NAMALWA (cell line): ENCODE measurements at regions not wholly inside any gene's neighbourhood (a gene's known extent, or its start where the extent isn't known, plus 50 kb on each side); places are given as distances from the start of the nearest gene placed in this dataset.

Source experiments
- DNase-seq: peaks from one replicate; pipeline ENCODE4 v3.0.0-alpha.2; 2015; ENCODE audit warnings: low spot score

DNA sequence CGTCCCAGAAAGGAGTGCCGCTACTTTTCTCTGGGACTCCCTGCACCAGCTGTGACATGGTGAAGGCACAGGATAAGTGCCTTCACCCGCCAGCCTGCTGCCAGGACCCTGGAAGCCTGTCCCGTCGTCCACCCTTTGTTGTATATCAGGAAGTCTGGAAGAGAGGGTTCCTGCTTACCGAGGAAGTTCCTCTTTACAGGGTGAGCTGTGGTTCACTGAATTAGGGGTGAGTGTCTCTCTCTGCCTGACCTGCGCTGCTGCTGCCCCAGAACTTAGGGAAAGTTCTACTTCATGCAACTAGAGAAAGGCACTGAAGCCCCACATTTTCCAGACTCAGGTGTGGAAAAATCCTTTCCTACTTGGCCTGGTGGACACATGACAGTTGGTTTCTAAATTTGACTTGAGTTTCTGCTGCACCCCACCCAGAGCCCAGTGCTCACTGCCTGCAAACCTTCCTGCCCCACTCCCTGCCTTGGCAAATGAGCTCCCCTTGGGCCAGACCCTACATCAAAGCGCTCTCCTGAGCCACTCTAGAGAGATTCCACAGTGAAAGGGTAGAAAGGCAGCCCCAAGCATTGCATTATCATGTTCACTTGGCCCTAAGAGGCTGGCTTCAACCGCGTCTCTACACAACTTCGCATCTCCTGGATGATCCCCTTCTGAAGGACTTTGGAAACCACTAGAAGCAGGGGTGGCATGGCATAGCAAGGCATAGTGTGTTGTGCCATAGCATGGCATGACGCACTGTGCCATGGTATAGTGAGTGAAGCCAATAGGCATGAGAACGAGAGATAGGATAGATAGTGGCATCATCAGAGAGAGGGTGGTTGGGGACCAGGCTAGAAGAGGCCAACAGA is 215.8 kb upstream of the CDYL start:
- no peak for DNase-seq

DNA sequence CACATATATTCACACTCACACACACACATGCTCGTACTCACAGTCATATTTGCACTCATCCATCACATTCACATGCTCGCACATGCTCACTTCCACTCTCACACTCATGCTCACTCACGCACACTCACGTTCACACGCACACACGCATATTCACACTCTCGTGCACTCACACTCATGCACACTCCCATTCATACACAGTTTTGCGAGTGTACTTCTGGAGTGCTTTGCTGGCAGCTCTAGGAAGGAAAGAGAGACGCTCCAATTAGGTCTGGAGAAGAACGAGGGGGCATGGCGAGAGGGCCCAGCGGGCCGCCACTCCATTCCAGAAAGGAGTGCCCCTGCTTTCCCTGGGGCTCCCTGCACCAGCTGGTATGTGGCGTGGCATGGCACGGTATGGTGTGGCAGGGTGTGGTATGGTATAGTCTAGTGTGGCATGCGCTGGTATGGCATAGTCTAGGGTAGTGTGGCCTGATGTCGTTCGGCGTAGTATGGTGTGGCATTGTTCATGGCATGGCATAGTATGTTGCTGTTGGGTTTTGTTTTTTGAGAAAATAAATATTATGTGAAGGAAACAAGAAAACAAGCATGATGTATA is 216.8 kb upstream of the CDYL start:
- no peak for DNase-seq

DNA sequence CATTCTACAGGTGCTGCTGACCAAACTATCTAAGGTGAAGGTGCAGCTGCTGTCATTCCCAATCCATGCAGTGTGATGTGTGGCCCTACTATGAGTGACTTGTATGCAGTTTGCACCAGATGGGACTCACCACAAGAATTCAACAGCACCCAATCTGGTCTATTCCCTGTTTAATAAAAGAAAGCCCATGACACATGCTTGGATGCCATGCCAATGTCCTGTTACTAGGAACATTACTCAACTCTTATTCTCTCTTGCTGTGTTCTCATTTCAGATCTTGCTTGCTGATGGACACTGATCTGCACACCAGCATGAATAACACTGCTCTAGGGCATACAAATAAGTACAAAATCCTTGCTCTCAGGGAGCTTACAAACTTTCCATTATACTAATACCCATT is 221.6 kb upstream of the CDYL start:
- DNase-seq = no peak

DNA sequence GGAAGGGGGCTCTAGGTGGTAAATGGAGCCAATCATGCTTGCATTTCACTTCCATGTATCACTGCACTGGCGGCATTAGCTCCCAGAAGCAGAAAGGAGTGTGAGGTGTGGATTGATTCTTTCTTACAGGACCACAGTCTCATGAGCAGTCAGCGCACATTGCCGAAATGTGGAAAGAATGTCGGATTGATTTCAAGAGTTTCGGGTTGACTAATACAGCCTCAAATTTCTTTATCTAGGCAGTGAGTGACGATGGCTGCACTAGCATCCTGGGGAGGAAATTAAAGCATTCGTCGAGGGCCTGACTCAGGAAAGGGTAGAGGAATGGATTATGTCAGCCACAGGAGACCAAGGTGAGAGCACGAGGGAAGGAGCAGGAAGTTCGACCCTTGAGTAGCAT is 222.8 kb upstream of the CDYL start:
- DNase-seq = no peak

DNA sequence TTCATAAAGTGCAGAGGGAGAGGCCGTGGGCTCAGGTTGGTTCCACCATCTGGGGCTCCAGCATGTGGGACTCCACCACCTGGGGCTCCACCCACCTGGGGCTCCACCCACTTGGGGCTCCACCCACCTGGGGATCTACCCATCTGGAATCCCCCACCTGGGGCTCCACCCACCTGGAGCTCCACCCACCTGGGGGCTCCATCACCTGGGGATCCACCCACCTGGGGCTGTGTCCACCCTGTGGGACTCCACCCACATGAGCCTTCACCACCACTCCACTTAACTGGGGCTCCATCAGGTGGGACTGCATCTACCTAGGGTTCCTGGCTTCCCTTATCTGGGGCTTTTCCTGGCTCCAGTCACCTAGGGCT is 226.0 kb upstream of the CDYL start:
- peak; percentile 14 for DNase-seq

DNA sequence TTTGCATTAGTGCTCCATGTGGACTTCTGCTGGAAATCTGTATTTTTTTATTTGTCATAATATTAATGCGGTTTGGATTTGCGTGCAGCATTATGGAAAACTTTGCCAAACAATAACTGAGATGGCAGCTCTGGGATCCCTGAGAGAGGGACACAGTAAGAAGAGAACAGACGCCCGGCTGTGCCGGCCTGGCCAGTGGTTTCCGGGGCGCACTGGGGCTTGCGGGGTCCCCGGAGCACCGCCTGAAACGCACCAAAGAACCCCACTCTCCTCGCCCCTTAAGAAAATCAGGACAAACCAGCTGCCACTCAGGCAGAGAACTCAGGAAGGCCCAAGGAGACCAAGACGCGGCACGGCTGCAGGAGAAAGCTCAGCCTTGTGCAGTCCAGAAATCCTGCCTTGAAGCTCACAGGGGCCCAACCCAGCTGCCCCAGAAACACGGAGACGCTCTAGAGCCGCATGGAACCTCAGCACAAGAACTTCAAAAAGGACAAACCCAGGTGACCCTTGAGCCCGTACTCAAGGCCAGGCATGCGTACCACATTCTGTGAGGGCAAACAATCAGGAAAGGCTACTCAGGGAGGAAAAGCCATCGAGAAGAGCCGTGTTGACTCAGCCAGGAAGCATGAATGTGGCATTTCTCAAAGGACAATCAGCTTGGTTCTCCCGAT is 226.5 kb upstream of the CDYL start:
- no peak for DNase-seq

DNA sequence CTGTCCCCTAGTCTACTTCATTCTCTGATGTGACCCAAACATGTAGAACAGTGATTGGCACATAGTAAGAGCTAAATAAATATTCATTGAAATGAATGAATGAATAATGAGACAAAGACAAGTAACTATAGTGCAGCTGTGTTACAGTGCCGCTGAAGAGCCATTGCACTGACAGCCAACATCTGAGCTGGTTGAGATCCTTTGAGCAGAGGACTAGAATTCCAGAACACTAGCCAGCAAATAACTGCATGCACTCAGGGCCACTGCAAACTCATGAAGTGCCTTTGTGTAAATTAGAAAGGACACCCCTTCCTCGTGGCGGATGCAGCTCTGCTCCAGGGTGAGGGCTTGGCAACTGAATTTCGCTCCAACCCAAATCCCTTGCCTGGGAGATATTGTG is 230.3 kb upstream of the CDYL start:
- DNase-seq = no peak

DNA sequence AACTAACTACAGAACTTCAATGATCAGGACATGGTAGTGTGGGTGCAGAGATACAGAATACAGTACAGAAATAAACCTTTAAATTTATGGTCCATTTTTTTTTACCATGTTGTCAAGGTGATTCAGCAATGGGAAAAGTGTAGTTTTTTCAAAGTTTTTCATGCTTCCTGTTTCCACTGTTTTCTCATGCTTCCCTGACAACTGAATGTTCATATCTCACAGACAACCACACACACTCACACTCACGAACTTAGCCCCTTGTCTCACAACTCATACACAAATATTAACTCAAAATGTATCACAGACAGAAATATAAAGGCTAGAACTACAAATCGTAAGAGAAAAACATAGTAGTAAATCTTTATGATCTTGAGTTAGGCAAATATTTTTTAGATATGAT is 232.6 kb upstream of the CDYL start:
- no peak for DNase-seq

DNA sequence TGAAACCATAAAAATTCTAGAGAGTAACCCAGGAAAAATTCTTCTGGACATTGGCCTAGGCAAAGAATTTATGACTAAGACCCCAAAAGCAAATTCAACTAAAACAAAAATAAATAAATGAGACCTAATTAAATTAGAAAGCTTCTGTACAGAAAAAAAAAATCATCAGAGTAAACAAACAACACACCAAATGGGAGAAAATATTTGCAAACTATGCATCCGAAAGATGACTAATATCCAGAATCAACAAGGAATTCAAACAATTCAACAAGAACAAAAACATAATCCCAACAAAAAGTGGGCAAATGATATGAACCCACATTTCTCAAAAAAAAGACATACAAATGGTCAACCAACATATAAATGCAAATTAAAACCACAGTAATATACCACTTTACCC is 242.6 kb upstream of the CDYL start:
- no peak for DNase-seq

DNA sequence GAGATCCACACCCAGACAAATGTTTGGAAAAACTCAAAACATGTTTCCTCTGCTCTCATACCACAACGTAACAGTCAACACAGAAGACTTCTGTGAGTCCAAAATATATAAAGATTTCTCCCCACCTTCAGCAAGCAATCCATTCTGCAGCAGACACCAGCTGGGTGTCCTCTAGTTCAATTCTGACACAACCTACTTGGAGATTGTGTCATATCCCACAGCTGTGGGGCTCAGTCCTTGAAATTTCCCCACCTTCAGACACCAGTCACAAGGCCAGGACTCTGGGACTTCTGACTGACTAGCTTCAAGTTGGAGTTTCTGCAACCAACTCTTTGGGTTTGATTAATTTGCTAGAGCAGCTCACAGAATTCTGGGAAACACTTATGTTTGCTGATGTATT is 244.8 kb upstream of the CDYL start:
- DNase-seq = no peak

DNA sequence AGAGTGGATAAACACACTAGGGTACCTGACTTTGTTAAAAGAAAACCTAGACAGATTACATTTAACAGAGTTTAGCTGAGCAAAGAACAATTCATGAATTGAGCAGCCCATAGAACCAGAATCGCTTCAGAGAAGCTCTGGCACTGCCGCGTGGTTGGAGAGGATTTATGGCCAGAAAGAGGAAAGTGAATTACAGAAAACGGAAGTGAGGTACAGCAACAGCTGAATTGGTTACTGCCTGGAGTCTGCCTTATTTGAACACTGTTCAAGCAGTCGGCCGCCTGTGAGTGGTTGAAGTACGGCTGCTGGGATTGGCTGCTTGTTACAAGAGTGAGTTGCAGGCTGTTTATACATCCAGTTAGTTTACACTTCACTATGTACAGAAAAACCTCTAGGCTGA is 253.8 kb upstream of the CDYL start:
- DNase-seq = no peak

DNA sequence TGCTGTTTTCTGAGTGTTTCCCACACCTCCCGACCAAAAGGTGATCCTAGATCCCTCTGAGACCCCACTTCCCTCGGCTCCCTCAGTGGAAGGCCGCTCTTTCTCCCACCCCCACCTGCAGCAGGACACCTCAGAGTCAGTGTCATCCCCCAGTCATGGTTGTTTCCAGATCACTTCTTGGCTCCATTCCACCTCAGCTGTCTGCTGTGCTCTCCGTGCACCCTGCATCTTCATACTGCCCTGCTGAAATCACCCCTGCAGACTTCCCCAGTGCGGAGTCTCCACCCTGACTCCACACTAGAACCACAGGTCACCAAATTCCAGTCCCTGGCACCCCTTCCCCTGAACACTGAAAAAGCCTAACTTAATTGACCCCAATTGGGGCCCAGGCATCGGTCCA is 255.1 kb upstream of the CDYL start:
- DNase-seq = no peak

DNA sequence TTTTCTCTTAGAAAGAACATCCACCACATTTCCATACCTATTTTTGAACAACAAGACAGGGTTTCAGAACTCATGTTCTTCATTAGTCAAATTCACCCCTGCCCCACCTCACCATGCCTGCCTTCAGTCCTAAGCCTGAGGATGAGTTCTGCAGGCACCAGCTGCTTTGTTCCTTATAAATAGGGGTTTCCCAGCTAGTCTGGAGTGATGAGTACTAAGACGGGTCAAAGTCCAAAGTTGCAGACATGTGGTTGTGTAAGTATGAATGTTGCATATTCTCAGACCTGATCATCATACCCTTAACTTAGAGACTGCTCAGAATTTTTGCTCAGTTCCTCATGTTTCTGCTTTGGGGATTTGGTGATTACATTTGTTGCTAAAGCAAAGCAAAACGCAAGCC is 257.7 kb upstream of the CDYL start:
- DNase-seq = no peak

DNA sequence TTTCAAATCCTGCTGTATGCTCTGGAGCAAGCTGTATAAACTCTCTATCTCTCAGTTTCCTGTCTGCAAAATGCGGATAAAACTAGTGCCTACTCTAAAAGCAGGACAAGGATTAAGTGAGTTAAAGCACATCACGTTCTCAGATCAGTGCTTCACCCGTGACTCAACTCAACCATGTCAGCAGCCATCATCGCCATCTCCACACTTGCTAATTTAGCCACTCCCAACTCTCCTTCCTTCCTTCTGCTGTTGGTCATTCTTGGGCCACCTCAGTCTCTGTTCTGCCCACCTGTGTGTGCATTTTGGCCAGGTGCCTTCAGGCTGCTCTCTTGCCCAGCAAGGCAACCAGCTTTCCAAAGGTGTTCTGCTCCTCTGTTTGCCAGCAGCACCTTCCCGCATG is 260.0 kb upstream of the CDYL start:
- no peak for DNase-seq

DNA sequence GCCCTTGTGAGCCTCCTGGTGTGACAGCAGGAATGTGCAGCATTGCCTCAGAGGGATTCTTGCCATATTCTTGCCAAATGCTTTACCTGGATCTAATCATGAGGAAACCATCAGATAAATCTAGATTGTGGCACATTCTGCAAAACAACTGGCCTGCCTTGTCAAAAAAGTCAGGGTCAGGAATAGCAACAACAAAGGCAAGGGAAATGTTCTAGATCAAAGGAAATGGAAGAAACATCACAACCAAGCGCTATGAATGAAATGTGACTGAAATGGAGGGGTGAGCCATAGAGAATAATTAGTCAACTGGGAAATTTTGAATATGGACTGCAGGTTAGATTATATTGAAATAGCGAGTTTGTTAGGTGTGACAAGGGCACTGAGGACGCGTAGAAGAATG is 262.6 kb upstream of the CDYL start:
- no peak for DNase-seq

DNA sequence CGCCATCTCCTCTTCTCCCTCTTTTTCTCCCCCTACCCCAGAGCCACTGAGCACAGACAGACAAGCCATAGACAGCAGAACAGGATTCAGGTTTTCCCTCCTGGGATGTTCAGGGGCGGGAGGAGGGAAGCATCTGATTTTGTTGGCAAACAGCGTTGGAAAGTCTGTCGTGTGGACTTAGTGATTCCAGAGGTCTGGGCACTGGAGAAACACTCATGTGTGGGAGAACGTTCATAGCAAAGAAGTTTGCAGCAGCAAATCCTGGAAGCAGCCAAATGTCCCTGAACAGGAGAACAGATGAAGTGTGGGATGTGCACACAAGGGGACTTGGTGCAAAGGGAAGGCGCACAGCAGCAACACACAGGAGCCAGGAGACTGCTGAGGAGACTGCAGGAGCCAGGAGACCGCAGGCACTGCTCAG is 264.1 kb upstream of the CDYL start:
- DNase-seq = no peak

DNA sequence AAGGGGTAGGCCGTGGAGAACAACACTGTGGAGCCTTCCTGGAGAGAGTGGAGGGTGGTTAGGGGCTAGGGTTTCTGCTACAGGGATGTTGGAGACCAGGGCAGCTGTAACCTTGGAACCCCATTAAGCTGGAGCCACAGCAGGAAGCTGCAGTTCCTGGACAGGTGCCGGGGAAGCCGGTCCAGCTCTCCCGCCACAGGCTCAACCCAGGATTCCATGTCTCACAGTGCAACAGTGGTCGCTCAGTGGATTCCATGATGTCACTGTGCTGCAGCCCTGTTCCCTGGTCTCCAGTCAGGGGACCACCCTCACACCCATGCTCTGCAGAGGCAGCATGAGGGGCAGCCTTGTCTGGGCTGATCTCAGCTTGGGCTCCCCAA is 264.6 kb upstream of the CDYL start:
- DNase-seq = no peak

DNA sequence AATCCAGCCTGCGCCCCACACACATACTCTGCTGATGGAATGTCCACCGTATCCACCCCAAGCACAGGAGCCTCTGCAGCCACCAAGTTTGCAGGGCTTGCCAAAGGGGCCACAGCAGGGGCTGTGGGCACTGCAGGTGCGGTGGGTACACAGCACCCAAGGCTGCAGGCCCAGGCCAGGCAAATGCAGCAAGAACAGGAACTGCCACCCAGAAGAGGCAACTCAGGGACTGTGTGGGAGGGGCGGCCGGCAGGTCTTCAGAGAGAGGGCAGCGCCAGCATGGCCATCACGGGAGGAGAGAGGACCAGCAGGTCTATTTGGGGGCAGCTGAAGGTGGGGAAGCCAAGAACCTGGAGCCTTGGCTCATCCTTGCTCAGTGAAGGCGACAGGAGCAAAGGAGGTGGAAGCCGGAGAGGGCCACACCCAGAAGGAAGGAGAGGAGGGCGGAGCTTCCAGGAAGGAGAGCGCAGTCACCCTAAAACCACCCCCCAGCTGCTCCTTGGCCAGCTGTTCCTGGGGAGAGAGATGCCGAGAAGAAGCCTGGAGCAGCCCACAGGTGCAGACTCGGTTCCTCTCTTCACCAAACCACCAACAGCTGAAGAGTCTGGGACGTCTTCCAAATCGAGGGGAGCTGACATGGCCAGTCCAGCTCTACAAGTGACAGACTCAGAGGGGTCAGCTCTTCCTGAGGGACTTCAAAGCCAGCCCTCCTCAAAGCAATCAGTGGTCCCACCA is 265.1 kb upstream of the CDYL start:
- DNase-seq = no peak

DNA sequence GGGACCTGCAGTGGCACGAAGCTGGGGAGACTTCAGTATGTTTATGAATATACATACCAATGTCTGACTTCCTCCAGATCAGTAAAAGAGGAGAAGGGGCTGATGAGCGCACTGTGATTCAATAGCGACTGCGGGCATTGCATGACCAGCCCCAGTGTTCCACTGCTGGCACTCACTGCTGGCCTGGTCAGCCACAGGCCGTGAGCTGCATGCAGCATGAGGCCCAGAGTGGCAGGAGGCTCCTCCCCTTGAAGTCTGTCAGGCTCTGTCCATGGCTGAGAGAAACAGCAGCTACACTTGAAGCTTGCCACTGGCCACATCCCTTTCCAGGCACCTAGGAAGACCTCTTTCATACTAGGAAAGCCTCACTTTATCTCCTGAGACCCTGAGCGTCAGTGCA is 265.9 kb upstream of the CDYL start:
- no peak for DNase-seq

DNA sequence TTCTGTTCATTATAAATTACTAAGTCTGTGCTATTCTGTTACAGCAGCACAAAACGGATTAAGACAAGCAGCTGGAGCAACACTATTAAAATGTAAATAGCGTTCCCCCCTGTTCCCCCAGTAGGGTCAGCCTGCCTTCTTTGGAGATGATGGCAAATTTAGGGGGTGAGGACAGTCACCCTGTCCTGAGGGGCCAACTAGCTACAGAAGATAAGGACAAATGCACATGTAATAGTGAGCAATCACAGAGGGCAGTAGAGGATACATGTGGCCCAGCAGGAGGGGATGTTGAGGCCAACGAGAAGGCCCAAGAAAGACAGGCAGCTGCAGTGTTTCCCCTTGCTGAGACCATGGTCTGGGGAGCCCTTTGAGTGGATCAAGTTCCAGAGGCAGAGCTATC is 266.7 kb upstream of the CDYL start:
- no peak for DNase-seq

DNA sequence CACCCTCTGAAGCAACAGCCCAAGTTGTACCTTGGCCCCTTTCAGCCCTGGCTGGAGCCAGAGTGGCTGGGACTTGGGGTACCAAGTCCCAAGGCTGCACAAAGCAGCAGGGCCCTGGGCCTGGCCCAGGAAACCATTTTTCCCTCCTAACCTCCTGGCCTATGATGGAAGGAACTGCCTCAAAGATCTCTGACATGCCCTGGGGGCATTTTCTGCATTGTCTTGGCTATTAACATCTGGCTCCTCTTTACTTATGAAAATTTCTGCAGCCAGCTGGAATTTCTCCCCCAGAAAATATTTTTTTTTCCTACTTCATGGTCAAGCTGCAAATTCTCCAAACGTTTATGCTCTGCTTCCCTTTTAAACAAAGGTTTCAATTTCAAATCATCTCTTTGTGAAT is 269.4 kb upstream of the CDYL start:
- DNase-seq = no peak

DNA sequence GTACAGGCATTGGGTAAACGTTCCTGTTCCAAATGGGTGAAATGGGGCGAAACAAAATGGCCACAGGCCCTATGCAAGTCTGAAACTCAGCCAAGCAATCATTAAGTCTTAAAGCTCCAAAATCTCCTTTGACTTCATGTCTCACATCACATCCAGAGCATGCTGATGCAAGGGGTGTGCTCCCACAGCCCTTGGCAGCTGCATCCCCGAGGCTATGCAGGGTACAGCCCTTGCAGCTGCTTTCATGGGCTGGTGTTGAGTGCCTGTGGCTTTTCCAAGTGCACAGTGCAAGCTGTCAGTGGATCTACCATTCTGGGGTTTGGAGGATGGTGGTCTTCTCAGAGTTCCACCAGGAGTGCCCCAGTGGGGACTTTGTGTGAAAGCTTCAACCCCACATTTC is 270.0 kb upstream of the CDYL start:
- DNase-seq = no peak

DNA sequence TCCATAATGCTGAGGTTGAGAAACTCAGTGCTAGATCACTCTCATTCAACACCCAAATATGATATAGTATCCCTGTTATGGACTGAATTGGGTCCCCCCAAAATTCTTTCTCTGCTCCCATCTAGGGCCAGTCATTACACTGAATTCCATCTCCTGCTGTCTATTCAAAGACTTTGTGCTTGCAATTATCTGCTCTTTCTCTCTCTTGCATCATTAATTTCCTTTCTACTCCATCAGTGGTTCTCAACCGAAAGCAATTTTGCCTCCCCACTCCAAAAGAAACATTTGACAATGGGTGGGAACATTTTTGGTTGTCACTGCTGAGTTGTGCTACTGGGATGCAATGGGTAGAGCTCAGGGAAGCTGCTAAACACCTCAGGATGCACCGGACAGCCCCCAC is 271.5 kb upstream of the CDYL start:
- no peak for DNase-seq
